ENCODE measurements at regions not wholly inside any gene's neighbourhood (a gene's known extent, or its start where the extent isn't known, plus 50 kb on each side); places are given as distances from the start of the nearest gene placed in this dataset.
"Not testable (repeated sequence)": the region's sequence is repeated elsewhere in the genome, so short reads cannot be mapped to it uniquely, and the experiment has no call there.

DNA sequence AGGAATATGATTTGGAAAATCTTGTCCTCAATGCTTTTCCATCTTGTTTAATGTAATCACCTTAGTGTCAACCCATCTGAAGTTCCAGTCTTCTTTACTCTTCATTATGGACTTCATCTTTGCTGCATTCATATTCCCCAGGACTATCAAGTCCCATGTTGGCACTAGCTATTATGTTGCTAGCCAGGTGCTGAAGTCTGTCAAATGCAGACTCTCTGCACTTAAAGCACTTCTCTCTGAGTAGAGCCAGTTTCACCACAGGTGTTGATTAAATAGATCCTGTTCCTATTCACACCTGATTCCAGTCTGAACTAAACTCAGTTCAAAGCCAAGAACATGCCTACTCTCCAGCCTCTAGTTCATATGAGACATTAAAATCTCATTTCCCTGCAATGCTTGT lies 75.0 kb upstream of the PKN2 start:
- DNase-seq: no peak

- no peak for DNase-seq
These were observed 73.4 kb upstream of the PKN2 start for GRCh38 chr1:88610687-88611086.

GRCh38 chr1:88612292-88612691 lies 71.8 kb upstream of the PKN2 start:
- DNase-seq: no peak

GRCh38 chr1:88612773-88613172 lies 71.3 kb upstream of the PKN2 start:
- no peak for DNase-seq

DNA sequence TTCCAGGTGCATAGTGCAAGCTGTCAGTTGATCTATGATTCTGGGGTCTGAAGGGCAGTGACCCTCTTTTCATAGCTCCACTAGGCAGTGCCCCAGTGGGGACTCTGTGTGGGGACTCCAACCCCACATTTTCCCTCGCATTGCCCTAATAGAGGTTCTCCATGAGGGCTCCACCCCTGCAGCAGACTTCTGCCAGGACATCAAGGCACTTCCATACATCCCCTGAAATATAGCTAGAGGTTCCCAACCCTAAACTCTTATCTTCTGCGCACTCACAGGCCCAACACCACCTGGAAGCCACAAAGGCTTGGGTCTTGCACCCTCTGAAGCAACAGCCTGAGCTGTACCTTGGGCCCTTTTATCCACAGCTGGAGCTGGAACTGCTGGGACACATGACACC lies 65.7 kb upstream of the PKN2 start:
- no peak for DNase-seq

GRCh38 chr1:88623101-88623500 lies 61.0 kb upstream of the PKN2 start:
- not testable (repeated sequence) for DNase-seq

All from T1000 (cell line).